ENCODE measurements at regions not wholly inside any gene's neighbourhood (a gene's known extent, or its start where the extent isn't known, plus 50 kb on each side); places are given as distances from the start of the nearest gene placed in this dataset.

- Histone ChIP-seq H3K36me3 (ENCODE audit: control insufficient read depth, insufficient read depth, low read length) (no peaks in the 10 kb centered on the region), H3K4me1 (ENCODE audit: control insufficient read depth, insufficient read depth, low read length) (no peaks in the 10 kb centered on the region), H3K27me3 (ENCODE audit: control insufficient read depth, insufficient read depth, low read length, poor library complexity, severe bottlenecking) (no peaks in the 10 kb centered on the region), H3K9ac (ENCODE audit: extremely low read depth, low read length, poor library complexity, severe bottlenecking) (no peak overlapping the region), H3K27ac (ENCODE audit: low read depth, low read length) (no peak overlapping the region), H3K9me3 (ENCODE audit: control insufficient read depth, low read length) (no peaks in the 10 kb centered on the region), H3K4me3 (ENCODE audit: low read length) (no peak overlapping the region)
- TF ChIP-seq, protein P1, sequence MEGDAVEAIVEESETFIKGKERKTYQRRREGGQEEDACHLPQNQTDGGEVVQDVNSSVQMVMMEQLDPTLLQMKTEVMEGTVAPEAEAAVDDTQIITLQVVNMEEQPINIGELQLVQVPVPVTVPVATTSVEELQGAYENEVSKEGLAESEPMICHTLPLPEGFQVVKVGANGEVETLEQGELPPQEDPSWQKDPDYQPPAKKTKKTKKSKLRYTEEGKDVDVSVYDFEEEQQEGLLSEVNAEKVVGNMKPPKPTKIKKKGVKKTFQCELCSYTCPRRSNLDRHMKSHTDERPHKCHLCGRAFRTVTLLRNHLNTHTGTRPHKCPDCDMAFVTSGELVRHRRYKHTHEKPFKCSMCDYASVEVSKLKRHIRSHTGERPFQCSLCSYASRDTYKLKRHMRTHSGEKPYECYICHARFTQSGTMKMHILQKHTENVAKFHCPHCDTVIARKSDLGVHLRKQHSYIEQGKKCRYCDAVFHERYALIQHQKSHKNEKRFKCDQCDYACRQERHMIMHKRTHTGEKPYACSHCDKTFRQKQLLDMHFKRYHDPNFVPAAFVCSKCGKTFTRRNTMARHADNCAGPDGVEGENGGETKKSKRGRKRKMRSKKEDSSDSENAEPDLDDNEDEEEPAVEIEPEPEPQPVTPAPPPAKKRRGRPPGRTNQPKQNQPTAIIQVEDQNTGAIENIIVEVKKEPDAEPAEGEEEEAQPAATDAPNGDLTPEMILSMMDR (conservative IDR thresholded peaks at IDR 0.05): no peak
- Mint-ChIP-seq H3K4me1 (no peaks in the 10 kb centered on the region), H3K27me3 (ENCODE audit: insufficient read depth) (peaks cover 6% of the 10 kb centered on the region), H3K36me3 (ENCODE audit: low read depth) (no peaks in the 10 kb centered on the region), H3K27ac (no peak overlapping the region), H3K9me3 (no peaks in the 10 kb centered on the region), H3K4me3 (no peak overlapping the region)
- WGBS, 2 experiments (ENCODE audit: insufficient coverage in 1 of 2, insufficient read length in 1 of 2): 80 to 84% methylated on average over 2 to 3 of the region's 3 CpGs
- DNase-seq: peak; percentile 48
Measured at GRCh38 chr6:40930555-40930954, 108.5 kb downstream of the UNC5CL start.

- TF ChIP-seq, protein P1 (conservative IDR thresholded peaks at IDR 0.05): no peak
- H3K27me3 ChIP-seq (ENCODE audit: control insufficient read depth, insufficient read depth, low read length, poor library complexity, severe bottlenecking): no peaks in the 10 kb centered on the region
- Mint-ChIP-seq H3K27me3 (ENCODE audit: insufficient read depth) (peaks cover 3% of the 10 kb centered on the region), H3K9me3 (no peaks in the 10 kb centered on the region), H3K36me3 (ENCODE audit: low read depth) (no peaks in the 10 kb centered on the region), H3K4me3 (no peak overlapping the region), H3K27ac (no peak overlapping the region), H3K4me1 (peaks cover 1% of the 10 kb centered on the region)
- no peaks in the 10 kb centered on the region for H3K36me3 ChIP-seq (ENCODE audit: control insufficient read depth, insufficient read depth, low read length)
- no peaks in the 10 kb centered on the region for H3K4me1 ChIP-seq (ENCODE audit: control insufficient read depth, insufficient read depth, low read length)
- H3K27ac ChIP-seq (ENCODE audit: low read depth, low read length): no peak overlapping the region
- no peak overlapping the region for H3K9ac ChIP-seq (ENCODE audit: extremely low read depth, low read length, poor library complexity, severe bottlenecking)
- H3K9me3 ChIP-seq (ENCODE audit: control insufficient read depth, low read length): no peaks in the 10 kb centered on the region
- DNase-seq: no peak
- 94% methylated on average over 1 of the region's 1 CpG; no CpG with 5 or more reads in 1 of the 2 experiments for WGBS, 2 experiments (ENCODE audit: insufficient coverage in 1 of 2, insufficient read length in 1 of 2)
- H3K4me3 ChIP-seq (ENCODE audit: low read length): no peak overlapping the region
Measured at GRCh38 chr6:40930045-40930444, 109.0 kb downstream of the UNC5CL start.

DNA sequence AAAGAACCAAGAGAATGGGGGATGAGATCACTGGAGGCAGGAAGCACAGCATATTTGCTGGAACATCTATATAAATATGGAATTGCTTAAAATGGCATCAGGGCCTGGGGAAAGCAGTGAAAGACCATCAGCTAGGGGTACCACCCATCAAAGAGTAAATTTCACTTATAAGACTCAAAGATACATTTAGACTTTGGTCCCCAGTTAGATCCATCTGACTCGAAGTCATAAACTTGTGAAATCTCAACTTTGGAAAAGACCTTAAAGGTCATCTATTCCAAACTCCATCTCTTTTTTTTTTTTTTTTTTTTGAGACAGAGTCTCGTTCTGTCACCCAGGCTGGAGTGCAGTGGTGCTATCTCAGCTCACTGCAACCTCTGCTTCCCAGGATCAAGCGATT, 109.8 kb downstream of the UNC5CL start:
- TF ChIP-seq, protein P1 (conservative IDR thresholded peaks at IDR 0.05): no peak
- no peaks in the 10 kb centered on the region for H3K4me1 ChIP-seq (ENCODE audit: control insufficient read depth, insufficient read depth, low read length)
- peaks cover 2% of the 10 kb centered on the region for H3K27me3 Mint-ChIP-seq (ENCODE audit: insufficient read depth)

More for the DNA sequence above, 109.8 kb downstream of the UNC5CL start:
- no peak overlapping the region for H3K27ac Mint-ChIP-seq
- no peak overlapping the region for H3K4me3 ChIP-seq (ENCODE audit: low read length)
- H3K36me3 Mint-ChIP-seq (ENCODE audit: low read depth): no peaks in the 10 kb centered on the region
- H3K9me3 Mint-ChIP-seq: no peaks in the 10 kb centered on the region
- peaks cover 1% of the 10 kb centered on the region for H3K4me1 Mint-ChIP-seq
- H3K9ac ChIP-seq (ENCODE audit: extremely low read depth, low read length, poor library complexity, severe bottlenecking): no peak overlapping the region
- H3K36me3 ChIP-seq (ENCODE audit: control insufficient read depth, insufficient read depth, low read length): no peaks in the 10 kb centered on the region
- H3K4me3 Mint-ChIP-seq: no peak overlapping the region
- WGBS, 2 experiments (ENCODE audit: insufficient coverage in 1 of 2, insufficient read length in 1 of 2): 73 to 95% methylated on average over 2 to 3 of the region's 3 CpGs
- no peaks in the 10 kb centered on the region for H3K27me3 ChIP-seq (ENCODE audit: control insufficient read depth, insufficient read depth, low read length, poor library complexity, severe bottlenecking)
- H3K9me3 ChIP-seq (ENCODE audit: control insufficient read depth, low read length): no peaks in the 10 kb centered on the region
- H3K27ac ChIP-seq (ENCODE audit: low read depth, low read length): no peak overlapping the region
- no peak for DNase-seq
